Choroid plexus epithelial cell (primary cell): ENCODE measurements at regions not wholly inside any gene's neighbourhood (a gene's known extent, or its start where the extent isn't known, plus 50 kb on each side); places are given as distances from the start of the nearest gene placed in this dataset.

Experiments
- DNase-seq: peaks from one replicate; pipeline ENCODE4 v3.0.0-alpha.2; 2010; ENCODE audit warnings: low read depth
- H3K4me3 ChIP-seq: 2 replicates; pipeline ENCODE4 v1.5.1; 2011; ENCODE audit warnings: low read depth, mild to moderate bottlenecking, control low read depth, low read length, moderate library complexity
- TF ChIP-seq, protein P1 (sequence below): conservative IDR thresholded peaks from 2 replicates; pipeline ENCODE4 v1.5.1; 2011; ENCODE audit warnings: low read depth, mild to moderate bottlenecking, control low read depth, inconsistent platforms, low read length, moderate library complexity

DNA sequence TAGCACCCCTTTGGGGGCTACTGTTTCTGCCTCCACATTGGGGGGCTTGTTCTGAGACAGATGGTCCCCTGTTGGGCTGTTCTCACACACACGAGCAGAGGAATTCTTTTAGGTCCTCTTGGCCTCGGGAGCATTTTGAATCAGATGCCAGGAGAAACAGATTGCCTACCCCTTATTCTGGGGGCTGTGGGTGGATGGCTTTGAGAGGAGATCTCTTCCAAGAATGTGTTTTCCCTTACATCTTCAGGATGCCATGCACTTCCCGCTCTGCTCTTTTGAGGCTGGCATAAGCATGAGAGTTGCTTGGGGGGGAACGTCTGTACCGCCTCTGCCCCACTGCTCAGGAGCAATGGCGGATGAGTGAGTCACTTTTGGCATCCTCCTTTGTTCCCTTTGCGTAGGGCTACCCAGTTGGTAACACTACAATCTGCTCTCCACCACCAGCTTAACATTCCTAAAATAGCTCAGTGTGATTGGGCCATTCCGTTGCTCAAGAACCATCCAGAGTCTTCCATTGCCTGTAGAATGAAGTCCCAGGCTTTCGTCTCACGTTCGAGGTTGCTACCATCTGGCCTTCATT lies 154.4 kb downstream of the RPLP1 start:
- peak; percentile 37 for DNase-seq
- H3K4me3 ChIP-seq: no peak overlapping the region

DNA sequence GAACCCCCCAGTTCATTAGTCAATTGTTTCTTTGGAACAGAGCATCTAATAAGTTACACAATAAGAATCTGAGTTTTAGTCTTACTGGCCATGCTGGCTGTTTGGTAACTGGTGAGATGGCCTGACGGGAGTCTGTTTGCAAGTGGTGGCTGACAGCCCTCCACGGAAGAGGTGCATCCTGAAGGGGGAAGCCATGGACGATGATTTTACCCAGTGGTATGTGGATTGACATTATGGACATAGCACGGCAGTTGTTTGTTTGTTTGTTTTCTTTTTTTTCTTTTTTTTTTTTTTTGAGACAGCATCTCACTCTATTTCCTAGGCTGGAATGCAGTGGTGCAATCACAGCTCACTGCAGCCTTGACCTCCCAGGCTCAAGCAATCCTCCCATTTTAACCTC lies 156.0 kb downstream of the RPLP1 start:
- TF ChIP-seq, protein P1, sequence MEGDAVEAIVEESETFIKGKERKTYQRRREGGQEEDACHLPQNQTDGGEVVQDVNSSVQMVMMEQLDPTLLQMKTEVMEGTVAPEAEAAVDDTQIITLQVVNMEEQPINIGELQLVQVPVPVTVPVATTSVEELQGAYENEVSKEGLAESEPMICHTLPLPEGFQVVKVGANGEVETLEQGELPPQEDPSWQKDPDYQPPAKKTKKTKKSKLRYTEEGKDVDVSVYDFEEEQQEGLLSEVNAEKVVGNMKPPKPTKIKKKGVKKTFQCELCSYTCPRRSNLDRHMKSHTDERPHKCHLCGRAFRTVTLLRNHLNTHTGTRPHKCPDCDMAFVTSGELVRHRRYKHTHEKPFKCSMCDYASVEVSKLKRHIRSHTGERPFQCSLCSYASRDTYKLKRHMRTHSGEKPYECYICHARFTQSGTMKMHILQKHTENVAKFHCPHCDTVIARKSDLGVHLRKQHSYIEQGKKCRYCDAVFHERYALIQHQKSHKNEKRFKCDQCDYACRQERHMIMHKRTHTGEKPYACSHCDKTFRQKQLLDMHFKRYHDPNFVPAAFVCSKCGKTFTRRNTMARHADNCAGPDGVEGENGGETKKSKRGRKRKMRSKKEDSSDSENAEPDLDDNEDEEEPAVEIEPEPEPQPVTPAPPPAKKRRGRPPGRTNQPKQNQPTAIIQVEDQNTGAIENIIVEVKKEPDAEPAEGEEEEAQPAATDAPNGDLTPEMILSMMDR: no peak
- no peak overlapping the region for H3K4me3 ChIP-seq
- no peak for DNase-seq

More for the DNA sequence above, 154.4 kb downstream of the RPLP1 start:
- TF ChIP-seq, protein P1: no peak

DNA sequence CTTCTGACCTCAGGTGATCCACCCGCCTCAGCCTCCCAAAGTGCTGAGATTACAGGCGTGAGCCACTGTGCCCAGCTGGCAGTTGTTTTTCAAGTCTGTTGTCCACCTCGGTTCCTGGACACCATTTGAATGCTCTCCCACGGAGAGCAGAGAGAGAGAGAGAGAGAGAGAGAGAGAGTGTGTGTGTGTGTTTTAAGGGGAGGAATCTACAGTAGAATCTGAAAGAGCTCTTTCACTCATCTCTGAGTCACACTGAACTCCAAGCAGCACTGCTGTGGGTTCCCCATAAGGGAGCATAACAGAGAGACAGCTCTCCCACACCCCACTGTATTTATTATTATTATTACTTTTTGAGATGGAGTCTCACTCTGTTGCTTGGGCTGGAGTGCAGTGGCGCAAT lies 156.6 kb downstream of the RPLP1 start:
- TF ChIP-seq, protein P1: no peak
- no peak overlapping the region for H3K4me3 ChIP-seq
- peak; percentile 88 for DNase-seq

DNA sequence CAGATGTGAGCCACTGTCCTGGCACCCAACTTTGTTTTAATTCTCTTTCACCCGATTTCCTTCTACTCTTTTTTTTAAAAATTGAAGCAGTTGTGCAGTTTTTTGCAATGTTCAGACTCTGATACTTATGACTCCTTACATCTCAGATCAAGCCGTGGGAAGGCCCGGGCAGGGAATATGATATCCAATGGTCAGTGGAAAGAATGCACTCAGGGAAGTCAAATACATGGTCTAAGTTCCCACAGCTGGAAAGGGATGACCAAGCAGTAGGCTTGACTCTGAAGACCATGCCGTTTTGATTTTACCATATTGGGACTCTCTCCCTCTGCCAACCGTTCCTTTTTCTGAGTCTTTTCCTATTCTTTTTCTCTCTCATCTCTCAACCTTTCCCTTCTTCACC lies 157.2 kb downstream of the RPLP1 start:
- DNase-seq: peak; percentile 15
- TF ChIP-seq, protein P1: no peak
- no peak overlapping the region for H3K4me3 ChIP-seq

DNA sequence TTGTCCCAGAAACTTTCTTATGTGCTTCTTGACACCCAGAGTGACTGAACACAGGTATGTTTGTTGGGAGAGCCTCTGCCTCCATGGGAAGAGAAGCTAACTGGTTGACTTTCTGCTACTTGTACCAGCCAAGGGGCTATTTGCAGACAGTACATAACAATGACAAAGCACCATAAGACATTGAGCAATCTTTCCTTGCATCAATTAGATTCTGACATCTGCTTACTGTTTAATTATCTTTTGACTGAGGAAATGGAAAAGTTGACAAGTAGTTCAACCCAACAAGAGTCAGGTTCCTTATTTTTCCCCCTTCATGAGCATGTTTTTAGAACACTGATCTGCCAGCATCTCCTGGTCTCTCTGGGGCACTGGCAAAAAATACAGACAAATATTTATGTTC lies 157.7 kb downstream of the RPLP1 start:
- DNase-seq: no peak

DNA sequence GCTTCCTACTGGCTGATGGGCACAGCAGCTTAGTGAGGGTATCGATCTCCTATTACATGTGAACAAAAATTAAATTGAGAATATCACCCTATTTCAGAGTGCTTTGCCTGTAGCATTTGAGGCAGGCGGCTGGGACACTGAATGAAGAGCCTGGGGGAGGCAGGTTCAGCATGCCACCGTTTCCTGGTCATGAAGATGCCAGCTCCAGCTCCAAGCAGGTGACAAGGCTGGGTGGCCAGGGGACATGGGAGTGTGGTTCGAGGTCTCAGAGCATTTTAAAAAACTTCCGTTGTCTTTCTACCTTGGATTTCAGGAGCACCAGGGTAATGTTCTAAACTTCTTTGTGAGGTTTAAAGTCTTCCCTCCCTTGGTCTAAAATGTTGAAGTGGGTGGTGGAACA lies 158.2 kb downstream of the RPLP1 start:
- no peak overlapping the region for H3K4me3 ChIP-seq
- TF ChIP-seq, protein P1: no peak
- DNase-seq: no peak

More for the DNA sequence above, 157.7 kb downstream of the RPLP1 start:
- TF ChIP-seq, protein P1: no peak
- no peak overlapping the region for H3K4me3 ChIP-seq

DNA sequence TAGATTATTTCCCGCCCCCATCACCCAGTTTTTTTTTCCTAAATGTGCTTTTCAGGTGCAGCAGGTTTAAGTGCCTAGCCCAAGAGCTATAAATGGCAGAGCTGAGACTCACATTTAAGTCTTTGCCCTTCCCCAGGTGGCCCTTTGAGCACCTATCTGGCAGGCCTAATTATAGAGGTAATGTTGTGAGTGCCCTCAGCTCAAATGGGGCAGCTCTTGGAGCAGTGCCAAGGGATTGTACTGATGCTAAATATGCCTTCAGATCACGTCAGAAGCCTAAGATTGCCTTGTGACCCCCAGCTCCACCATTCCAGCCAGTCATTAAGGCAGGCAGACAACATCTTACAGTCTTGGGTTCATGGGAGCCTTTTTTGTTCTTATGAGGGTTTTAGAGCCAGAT lies 159.5 kb downstream of the RPLP1 start:
- H3K4me3 ChIP-seq: no peak overlapping the region
- TF ChIP-seq, protein P1: no peak
- DNase-seq: no peak
